Activated T-cell treated with anti-CD3 and anti-CD28 coated beads, Interleukin-2, amount 50 U/mL, for 24 hours (primary cell): ENCODE measurements at regions not wholly inside any gene's neighbourhood (a gene's known extent, or its start where the extent isn't known, plus 50 kb on each side); places are given as distances from the start of the nearest gene placed in this dataset.
A peak's percentile ranks its signal among the peaks of the same experiment; 100 is the strongest.

Experiments used
- DNase-seq: peaks from one replicate; pipeline ENCODE4 v3.0.0-alpha.2; 2020
- H3K27ac Mint-ChIP-seq: 2 replicates; pipeline ENCODE4 v1.8.0; 2020; ENCODE audit warnings: mild to moderate bottlenecking, mixed read lengths
- H3K27me3 Mint-ChIP-seq: 2 replicates; pipeline ENCODE4 v1.8.0; 2020; ENCODE audit warnings: mixed read lengths
- H3K36me3 Mint-ChIP-seq: 2 replicates; pipeline ENCODE4 v1.8.0; 2020; ENCODE audit warnings: low read depth, mixed read lengths
- H3K4me1 Mint-ChIP-seq: 2 replicates; pipeline ENCODE4 v1.8.0; 2020; ENCODE audit warnings: low read depth, mixed read lengths
- H3K4me3 Mint-ChIP-seq: 2 replicates; pipeline ENCODE4 v1.8.0; 2020; ENCODE audit warnings: mild to moderate bottlenecking, moderate library complexity, mixed read lengths
- H3K9me3 Mint-ChIP-seq: 2 replicates; pipeline ENCODE4 v1.8.0; 2020; ENCODE audit warnings: mixed read lengths

- Mint-ChIP-seq H3K4me1 (no peaks in the 10 kb centered on the region), H3K27ac (no peak overlapping the region), H3K36me3 (no peaks in the 10 kb centered on the region), H3K9me3 (peaks cover 5% of the 10 kb centered on the region), H3K27me3 (peaks cover 46% of the 10 kb centered on the region), H3K4me3 (no peak overlapping the region)
- DNase-seq = no peak
Observed at GRCh38 chr10:4673279-4674040, 152.5 kb upstream of the AKR1E2 start.

DNA sequence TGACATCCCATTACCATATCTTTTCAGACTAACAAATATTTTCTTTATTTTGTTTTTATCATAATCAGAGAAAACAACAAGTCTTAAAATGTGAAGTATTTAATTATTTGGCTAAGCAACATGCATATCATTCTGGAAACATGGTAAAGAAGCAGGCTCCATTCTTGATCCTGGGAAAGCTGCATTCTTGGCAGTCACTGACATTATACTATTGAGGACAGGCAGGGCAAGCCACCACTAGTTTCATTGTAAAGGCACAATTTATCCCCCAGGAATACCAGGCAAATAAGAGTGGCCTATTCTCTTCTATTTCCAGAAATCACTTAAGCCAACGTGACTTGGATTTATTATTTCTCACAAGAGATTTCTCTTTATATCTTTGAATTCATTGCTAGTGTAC is 153.8 kb upstream of the AKR1E2 start:
- Mint-ChIP-seq H3K4me3 (no peak overlapping the region), H3K36me3 (no peaks in the 10 kb centered on the region), H3K27ac (no peak overlapping the region), H3K27me3 (peaks cover 36% of the 10 kb centered on the region), H3K4me1 (no peaks in the 10 kb centered on the region), H3K9me3 (peaks cover 5% of the 10 kb centered on the region)
- DNase-seq = no peak

- H3K9me3 Mint-ChIP-seq = peaks cover 5% of the 10 kb centered on the region
- peaks cover 34% of the 10 kb centered on the region for H3K27me3 Mint-ChIP-seq
- DNase-seq = no peak
- H3K4me1 Mint-ChIP-seq = no peaks in the 10 kb centered on the region
- no peak overlapping the region for H3K27ac Mint-ChIP-seq
- H3K36me3 Mint-ChIP-seq = no peaks in the 10 kb centered on the region
- H3K4me3 Mint-ChIP-seq = no peak overlapping the region
Observed at GRCh38 chr10:4671451-4672145, 154.4 kb upstream of the AKR1E2 start.

DNA sequence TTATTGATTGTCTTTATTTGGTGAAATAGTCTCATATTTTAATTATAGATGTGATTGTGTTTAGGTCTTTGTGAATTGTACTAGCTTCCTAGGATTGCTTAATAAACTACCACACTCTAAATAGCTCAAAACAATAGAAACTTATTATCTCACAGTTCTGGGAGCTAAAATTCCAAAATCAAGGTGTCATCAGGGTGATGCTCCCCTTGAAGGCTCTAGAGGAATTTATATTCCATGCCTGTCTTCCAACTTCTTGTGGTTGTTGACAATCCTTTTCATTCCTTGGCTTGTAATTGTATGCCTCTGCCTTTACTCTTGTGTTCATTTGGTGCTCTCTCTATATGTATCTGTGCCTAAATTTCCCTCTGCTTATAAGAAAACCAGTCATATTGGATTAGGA is 155.3 kb upstream of the AKR1E2 start:
- Mint-ChIP-seq H3K36me3 (no peaks in the 10 kb centered on the region), H3K4me3 (no peak overlapping the region), H3K4me1 (no peaks in the 10 kb centered on the region), H3K27me3 (peaks cover 30% of the 10 kb centered on the region), H3K27ac (no peak overlapping the region), H3K9me3 (peaks cover 5% of the 10 kb centered on the region)
- DNase-seq = no peak

DNA sequence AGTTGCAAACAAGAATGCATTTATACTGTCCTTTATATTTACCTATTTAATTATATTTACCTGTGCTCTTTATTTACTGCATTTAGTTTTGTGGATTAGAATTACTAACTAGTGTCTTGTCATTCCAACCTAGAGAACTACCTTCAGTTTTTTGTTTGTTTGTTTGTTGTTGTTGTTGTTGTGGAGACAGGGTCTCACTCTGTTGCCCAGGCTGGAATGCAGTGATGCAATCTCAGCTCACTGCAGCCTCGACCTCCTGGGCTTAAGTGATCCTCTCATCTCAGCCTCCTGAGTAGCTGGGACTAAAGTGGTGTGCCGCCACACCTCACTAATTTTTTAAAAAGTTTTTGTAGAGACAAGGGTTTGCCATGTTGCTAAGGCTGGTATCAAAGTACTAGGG is 156.4 kb upstream of the AKR1E2 start:
- no peak for DNase-seq
- H3K4me3 Mint-ChIP-seq = no peak overlapping the region
- H3K9me3 Mint-ChIP-seq = peaks cover 5% of the 10 kb centered on the region
- peaks cover 22% of the 10 kb centered on the region for H3K27me3 Mint-ChIP-seq
- no peaks in the 10 kb centered on the region for H3K36me3 Mint-ChIP-seq
- H3K4me1 Mint-ChIP-seq = no peaks in the 10 kb centered on the region
- H3K27ac Mint-ChIP-seq = no peak overlapping the region

GRCh38 chr10:4663162-4663992 is 162.6 kb upstream of the AKR1E2 start:
- no peak for DNase-seq
- no peaks in the 10 kb centered on the region for H3K9me3 Mint-ChIP-seq
- peaks cover 49% of the 10 kb centered on the region for H3K27me3 Mint-ChIP-seq
- H3K4me3 Mint-ChIP-seq = no peak overlapping the region
- H3K36me3 Mint-ChIP-seq = no peaks in the 10 kb centered on the region
- peaks cover 10% of the 10 kb centered on the region for H3K4me1 Mint-ChIP-seq
- H3K27ac Mint-ChIP-seq = no peak overlapping the region

- Mint-ChIP-seq H3K9me3 (no peaks in the 10 kb centered on the region), H3K27me3 (peaks cover 49% of the 10 kb centered on the region), H3K27ac (no peak overlapping the region), H3K4me1 (peaks cover 10% of the 10 kb centered on the region), H3K4me3 (no peak overlapping the region), H3K36me3 (no peaks in the 10 kb centered on the region)
- DNase-seq = no peak
Observed at GRCh38 chr10:4662576-4663161, 163.3 kb upstream of the AKR1E2 start.

DNA sequence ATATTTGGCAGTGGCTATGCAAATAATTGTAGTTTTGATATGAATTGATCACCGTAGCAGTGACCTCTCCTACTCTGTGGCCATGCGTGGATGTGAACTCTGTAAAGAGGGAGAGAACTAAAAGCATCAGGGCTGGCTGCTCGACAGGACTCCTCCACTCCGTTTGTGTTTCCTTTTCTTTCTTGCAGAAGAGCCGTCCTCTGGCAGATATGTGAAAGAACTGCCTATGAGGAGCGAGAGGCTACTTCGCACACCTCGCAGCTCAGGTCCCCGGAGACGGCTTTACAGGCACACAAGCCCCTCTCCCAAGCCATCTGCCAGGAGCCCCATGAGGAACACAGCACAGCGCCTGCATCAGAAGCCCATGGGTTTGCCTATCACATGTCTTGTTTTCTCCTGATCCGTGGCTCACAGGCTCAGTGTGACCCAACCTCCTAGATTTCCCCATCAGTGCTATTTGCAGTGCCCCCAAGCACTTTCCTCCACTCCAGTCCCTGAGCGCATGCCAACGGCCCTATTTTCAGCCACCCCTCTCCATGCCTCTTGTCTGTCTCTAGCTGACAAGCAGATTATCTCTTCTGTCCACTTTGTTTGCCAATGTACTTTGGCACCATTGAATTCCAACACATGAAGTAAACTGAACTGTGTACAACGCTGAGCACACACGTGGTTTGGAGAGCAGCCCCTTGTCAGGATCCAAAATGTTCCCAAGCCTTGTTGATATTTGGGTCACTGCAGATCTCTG is 164.3 kb upstream of the AKR1E2 start:
- Mint-ChIP-seq H3K27ac (no peak overlapping the region), H3K4me3 (no peak overlapping the region), H3K4me1 (peaks cover 10% of the 10 kb centered on the region), H3K9me3 (no peaks in the 10 kb centered on the region), H3K27me3 (peaks cover 48% of the 10 kb centered on the region), H3K36me3 (no peaks in the 10 kb centered on the region)
- DNase-seq = no peak

GRCh38 chr10:4658777-4659176 is 167.2 kb upstream of the AKR1E2 start:
- no peak overlapping the region for H3K27ac Mint-ChIP-seq
- no peaks in the 10 kb centered on the region for H3K36me3 Mint-ChIP-seq
- peaks cover 47% of the 10 kb centered on the region for H3K27me3 Mint-ChIP-seq
- H3K9me3 Mint-ChIP-seq = no peaks in the 10 kb centered on the region
- H3K4me1 Mint-ChIP-seq = peaks cover 11% of the 10 kb centered on the region
- no peak overlapping the region for H3K4me3 Mint-ChIP-seq
- DNase-seq = no peak

GRCh38 chr10:4656576-4657194 is 169.3 kb upstream of the AKR1E2 start:
- Mint-ChIP-seq H3K9me3 (no peaks in the 10 kb centered on the region), H3K27me3 (peaks cover 28% of the 10 kb centered on the region), H3K36me3 (no peaks in the 10 kb centered on the region), H3K4me3 (no peak overlapping the region), H3K27ac (no peak overlapping the region), H3K4me1 (peaks cover 20% of the 10 kb centered on the region)
- peak; percentile 51 for DNase-seq

GRCh38 chr10:4655879-4656278 is 170.1 kb upstream of the AKR1E2 start:
- Mint-ChIP-seq H3K4me3 (no peak overlapping the region), H3K36me3 (no peaks in the 10 kb centered on the region), H3K9me3 (no peaks in the 10 kb centered on the region), H3K4me1 (peaks cover 28% of the 10 kb centered on the region), H3K27ac (no peak overlapping the region), H3K27me3 (peaks cover 21% of the 10 kb centered on the region)
- no peak for DNase-seq

GRCh38 chr10:4655406-4655805 is 170.6 kb upstream of the AKR1E2 start:
- Mint-ChIP-seq H3K27ac (no peak overlapping the region), H3K9me3 (no peaks in the 10 kb centered on the region)

GRCh38 chr10:4654496-4654895 is 171.5 kb upstream of the AKR1E2 start:
- peaks cover 37% of the 10 kb centered on the region for H3K4me1 Mint-ChIP-seq
- peaks cover 7% of the 10 kb centered on the region for H3K27me3 Mint-ChIP-seq
- H3K4me3 Mint-ChIP-seq = no peak overlapping the region
- no peak overlapping the region for H3K27ac Mint-ChIP-seq
- no peaks in the 10 kb centered on the region for H3K9me3 Mint-ChIP-seq
- H3K36me3 Mint-ChIP-seq = no peaks in the 10 kb centered on the region
- no peak for DNase-seq

More at GRCh38 chr10:4655406-4655805, 170.6 kb upstream of the AKR1E2 start:
- Mint-ChIP-seq H3K27me3 (peaks cover 16% of the 10 kb centered on the region), H3K36me3 (no peaks in the 10 kb centered on the region), H3K4me1 (peaks cover 32% of the 10 kb centered on the region), H3K4me3 (no peak overlapping the region)
- DNase-seq = no peak
